A673 (cell line): ENCODE measurements at regions not wholly inside any gene's neighbourhood (a gene's known extent, or its start where the extent isn't known, plus 50 kb on each side); places are given as distances from the start of the nearest gene placed in this dataset.
A peak's percentile ranks its signal among the peaks of the same experiment; 100 is the strongest.

ENCODE experiments used
- BruUV-seq: library from RNA; stranded (reverse); fragments of 400-500 nt; replicated peaks from 2 replicates; lab custom pipeline; 2021; lab: Mats Ljungman, UMichigan
- CTCF ChIA-PET: fragments of 300-600 bp; sonication (Branson Sonifier 250); formaldehyde crosslinking; loops from one replicate; lab custom pipeline; 2022; ENCODE audit warnings: antibody characterized with exemption; lab: Charles Lee
- POLR2A ChIA-PET: fragments of 300-600 bp; sonication (Branson Sonifier 250); formaldehyde crosslinking; loops from one replicate; lab custom pipeline; 2022; ENCODE audit warnings: antibody characterized with exemption; ENCODE audit not compliant: low non-redundant PET; lab: Charles Lee
- DNase-seq: peaks from one replicate; pipeline ENCODE4 v3.0.0-alpha.2; 2015; ENCODE audit warnings: low spot score
- H3K27ac ChIP-seq: fragments of 200-600 bp; sonication (generic); 2 replicates; pipeline ENCODE4 v1.5.1; 2016; ENCODE audit warnings: mixed run types, low read depth, mild to moderate bottlenecking, mixed read lengths, antibody characterized with exemption, low read length; ENCODE audit not compliant: poor library complexity, severe bottlenecking
- H3K27me3 ChIP-seq: fragments of 200-600 bp; sonication (generic); replicated peaks from 2 replicates; pipeline ENCODE4 v1.6.1; 2017; ENCODE audit warnings: mixed run types, low read depth, mild to moderate bottlenecking, mixed read lengths, antibody characterized with exemption, low read length; ENCODE audit not compliant: insufficient read depth, poor library complexity
- H3K36me3 ChIP-seq: fragments of 200-600 bp; sonication (generic); 2 replicates; pipeline ENCODE4 v1.6.1; 2016; ENCODE audit warnings: mixed run types, mild to moderate bottlenecking, mixed read lengths, antibody characterized with exemption, low read length; ENCODE audit not compliant: insufficient read depth, poor library complexity, severe bottlenecking
- H3K4me1 ChIP-seq: fragments of 200-600 bp; sonication (generic); 2 replicates; pipeline ENCODE4 v1.6.1; 2017; ENCODE audit warnings: mixed run types, mild to moderate bottlenecking, mixed read lengths, antibody characterized with exemption, low read length; ENCODE audit not compliant: insufficient read depth, poor library complexity, severe bottlenecking
- H3K4me3 ChIP-seq: fragments of 200-600 bp; sonication (generic); 2 replicates; pipeline ENCODE4 v1.5.1; 2016; ENCODE audit warnings: low read depth, mixed run types, mild to moderate bottlenecking, mixed read lengths, low read length; ENCODE audit not compliant: poor library complexity, severe bottlenecking
- H3K9me3 ChIP-seq: fragments of 200-600 bp; sonication (generic); 2 replicates; pipeline ENCODE4 v1.6.1; 2016; ENCODE audit warnings: mixed run types, low read depth, mild to moderate bottlenecking, mixed read lengths, antibody characterized with exemption, low read length; ENCODE audit not compliant: poor library complexity, severe bottlenecking
- EZH2 ChIP-seq: fragments of 200-600 bp; sonication (generic); IDR thresholded peaks from 2 replicates; pipeline ENCODE4 v1.6.1; 2017; ENCODE audit warnings: borderline replicate concordance, low read depth, mild to moderate bottlenecking, mixed read lengths, antibody characterized with exemption, low read length; ENCODE audit not compliant: poor library complexity, severe bottlenecking
- intact Hi-C: fragments of 100-400 bp; cut with micrococcal nuclease; formaldehyde crosslinking; loops from one replicate; pipeline ENCODE4 v1.10.0; 2022; ENCODE audit not compliant: unreplicated experiment
- TF ChIP-seq, protein P1 (sequence below): fragments of 300-800, 200-600 bp; sonication (generic); conservative IDR thresholded peaks from 2 replicates; pipeline ENCODE4 v1.5.1; 2017; ENCODE audit warnings: low read depth, mild to moderate bottlenecking, antibody characterized with exemption, low read length, moderate library complexity, mixed read lengths

- intact Hi-C loops = no loop called here
- CTCF ChIA-PET = no interaction called here
Measured at GRCh38 chr9:96078897-96079490, 203.5 kb downstream of the ERCC6L2 start.

DNA sequence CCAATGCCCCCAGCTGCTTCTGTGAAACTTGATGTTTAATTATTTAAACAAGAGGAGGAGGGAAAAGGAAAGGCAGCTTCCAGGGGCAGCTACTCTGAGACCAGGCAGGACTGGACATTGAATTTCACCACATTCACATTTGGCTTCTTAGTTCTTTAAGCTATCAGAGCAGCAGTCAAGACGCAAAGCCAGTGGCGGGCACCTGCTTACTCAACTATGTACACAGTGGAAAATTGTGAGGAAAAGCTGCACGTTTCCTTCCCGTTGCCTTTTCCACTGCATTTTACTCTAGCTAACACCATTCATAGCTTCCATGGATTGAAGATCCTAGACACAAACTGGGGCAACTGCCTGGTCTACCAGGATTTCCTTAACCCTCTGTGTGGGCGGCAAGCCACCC is 200.3 kb downstream of the ERCC6L2 start:
- intact Hi-C loops = no loop called here
- Histone ChIP-seq H3K9me3 (no peaks in the 10 kb centered on the region), H3K27me3 (no peaks in the 10 kb centered on the region), H3K36me3 (no peaks in the 10 kb centered on the region), H3K4me1 (no peaks in the 10 kb centered on the region), H3K27ac (no peak overlapping the region), H3K4me3 (no peak overlapping the region)
- BruUV-seq = no TSS peak
- no peak for DNase-seq
- ChIA-PET CTCF (no interaction called here), POLR2A (no interaction called here)
- TF ChIP-seq, protein P1, sequence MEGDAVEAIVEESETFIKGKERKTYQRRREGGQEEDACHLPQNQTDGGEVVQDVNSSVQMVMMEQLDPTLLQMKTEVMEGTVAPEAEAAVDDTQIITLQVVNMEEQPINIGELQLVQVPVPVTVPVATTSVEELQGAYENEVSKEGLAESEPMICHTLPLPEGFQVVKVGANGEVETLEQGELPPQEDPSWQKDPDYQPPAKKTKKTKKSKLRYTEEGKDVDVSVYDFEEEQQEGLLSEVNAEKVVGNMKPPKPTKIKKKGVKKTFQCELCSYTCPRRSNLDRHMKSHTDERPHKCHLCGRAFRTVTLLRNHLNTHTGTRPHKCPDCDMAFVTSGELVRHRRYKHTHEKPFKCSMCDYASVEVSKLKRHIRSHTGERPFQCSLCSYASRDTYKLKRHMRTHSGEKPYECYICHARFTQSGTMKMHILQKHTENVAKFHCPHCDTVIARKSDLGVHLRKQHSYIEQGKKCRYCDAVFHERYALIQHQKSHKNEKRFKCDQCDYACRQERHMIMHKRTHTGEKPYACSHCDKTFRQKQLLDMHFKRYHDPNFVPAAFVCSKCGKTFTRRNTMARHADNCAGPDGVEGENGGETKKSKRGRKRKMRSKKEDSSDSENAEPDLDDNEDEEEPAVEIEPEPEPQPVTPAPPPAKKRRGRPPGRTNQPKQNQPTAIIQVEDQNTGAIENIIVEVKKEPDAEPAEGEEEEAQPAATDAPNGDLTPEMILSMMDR = no peak
- no peak for TF ChIP-seq EZH2

More at GRCh38 chr9:96078897-96079490, 203.5 kb downstream of the ERCC6L2 start:
- no peaks in the 10 kb centered on the region for H3K36me3 ChIP-seq
- H3K4me3 ChIP-seq = no peak overlapping the region
- H3K9me3 ChIP-seq = no peaks in the 10 kb centered on the region
- no peak overlapping the region for H3K27ac ChIP-seq
- peaks cover 4% of the 10 kb centered on the region for H3K27me3 ChIP-seq
- TF ChIP-seq EZH2 = no peak
- TF ChIP-seq, protein P1 = peak; percentile 55
- no TSS peak for BruUV-seq
- POLR2A ChIA-PET = no interaction called here
- no peak for DNase-seq
- H3K4me1 ChIP-seq = no peaks in the 10 kb centered on the region

- no peak overlapping the region for H3K27ac ChIP-seq
- POLR2A ChIA-PET = no interaction called here
- H3K4me3 ChIP-seq = no peak overlapping the region
- CTCF ChIA-PET = no interaction called here
- BruUV-seq = no TSS peak
- H3K36me3 ChIP-seq = no peaks in the 10 kb centered on the region
- H3K9me3 ChIP-seq = no peaks in the 10 kb centered on the region
- no peaks in the 10 kb centered on the region for H3K4me1 ChIP-seq
- TF ChIP-seq EZH2 = no peak
- TF ChIP-seq, protein P1 = no peak
- DNase-seq = no peak
- H3K27me3 ChIP-seq = no peaks in the 10 kb centered on the region
- intact Hi-C loops = no loop called here
Measured at GRCh38 chr9:96075111-96075510, 199.6 kb downstream of the ERCC6L2 start.
